Endodermal cell (in vitro differentiated cells): ENCODE measurements at regions not wholly inside any gene's neighbourhood (a gene's known extent, or its start where the extent isn't known, plus 50 kb on each side); places are given as distances from the start of the nearest gene placed in this dataset.

Experiments used
- DNase-seq: peaks from one replicate; pipeline ENCODE4 v3.0.0-alpha.2; 2017
- H3K27ac ChIP-seq: 2 replicates; pipeline ENCODE4 v1.5.1; 2013; ENCODE audit warnings: mild to moderate bottlenecking, low read depth, low read length, moderate library complexity
- H3K27me3 ChIP-seq: 2 replicates; pipeline ENCODE4 v1.6.1; 2013; ENCODE audit warnings: mild to moderate bottlenecking, low read length, moderate library complexity; ENCODE audit not compliant: insufficient read depth, control insufficient read depth, poor library complexity, severe bottlenecking
- H3K36me3 ChIP-seq: 2 replicates; pipeline ENCODE4 v1.7.0; 2013; ENCODE audit warnings: mild to moderate bottlenecking, low read length, moderate library complexity; ENCODE audit not compliant: control insufficient read depth, insufficient read depth
- H3K4me1 ChIP-seq: one replicate; pipeline ENCODE4 v1.7.0; 2013; ENCODE audit warnings: low read length; ENCODE audit not compliant: control insufficient read depth, insufficient read depth
- H3K4me3 ChIP-seq: 2 replicates; pipeline ENCODE4 v1.5.1; 2013; ENCODE audit warnings: mild to moderate bottlenecking, low read length, moderate library complexity
- H3K9ac ChIP-seq: 2 replicates; pipeline ENCODE4 v1.6.1; 2013; ENCODE audit warnings: mild to moderate bottlenecking, low read length, moderate library complexity; ENCODE audit not compliant: poor library complexity, severe bottlenecking; ENCODE audit errors: extremely low read depth
- H3K9me3 ChIP-seq: 2 replicates; pipeline ENCODE4 v1.6.1; 2013; ENCODE audit warnings: mild to moderate bottlenecking, low read length, moderate library complexity; ENCODE audit not compliant: control insufficient read depth
- H3K27ac Mint-ChIP-seq: 2 replicates; pipeline ENCODE4 v1.8.0; 2020; ENCODE audit warnings: mixed read lengths
- H3K27me3 Mint-ChIP-seq: 2 replicates; pipeline ENCODE4 v1.8.0; 2021; ENCODE audit warnings: mild to moderate bottlenecking, mixed read lengths; ENCODE audit not compliant: insufficient read depth
- H3K36me3 Mint-ChIP-seq: 2 replicates; pipeline ENCODE4 v1.8.0; 2020; ENCODE audit warnings: low read depth, mixed read lengths
- H3K4me1 Mint-ChIP-seq: 2 replicates; pipeline ENCODE4 v1.8.0; 2020; ENCODE audit warnings: mixed read lengths
- H3K4me3 Mint-ChIP-seq: 2 replicates; pipeline ENCODE4 v1.8.0; 2020; ENCODE audit warnings: mild to moderate bottlenecking, moderate library complexity, mixed read lengths
- H3K9me3 Mint-ChIP-seq: 2 replicates; pipeline ENCODE4 v1.8.0; 2020; ENCODE audit warnings: mild to moderate bottlenecking, mixed read lengths
- WGBS, 2 experiments: methylation state at CpG; one replicate each; pipeline versions ENCODE4 v1.1.5 to v1.1.7; 2013; ENCODE audit warnings: missing lambda C conversion rate in 2 of 2, mixed read lengths in 1 of 2; ENCODE audit not compliant: insufficient coverage in 1 of 2, insufficient read length in 1 of 2; 5-methylcytosine and 5-hydroxymethylcytosine counted together
- TF ChIP-seq, protein P1 (sequence below): fragments of 200-600 bp; sonication (generic); conservative IDR thresholded peaks from 2 replicates; pipeline ENCODE4 v1.5.0; 2021; ENCODE audit warnings: antibody characterized with exemption, mild to moderate bottlenecking

DNA sequence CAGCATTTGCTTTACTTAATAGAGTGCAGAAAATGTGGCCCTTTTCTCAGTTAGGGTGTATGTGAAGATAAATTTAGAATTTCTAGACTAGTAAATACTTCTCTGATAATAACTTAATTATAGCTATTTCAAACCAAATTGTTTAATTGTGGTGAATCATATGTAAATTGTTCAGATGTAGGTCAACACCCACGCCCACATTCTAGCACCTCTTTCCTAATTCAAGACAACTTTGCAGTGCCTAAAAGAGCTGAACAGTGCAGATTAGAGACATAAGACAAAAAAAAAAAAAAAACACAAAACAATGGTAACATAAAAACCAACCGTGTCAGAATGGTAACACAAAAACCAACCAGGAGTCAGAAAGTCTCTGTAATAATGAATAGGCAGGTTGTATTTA is 758.3 kb downstream of the USP25 start:
- TF ChIP-seq, protein P1, sequence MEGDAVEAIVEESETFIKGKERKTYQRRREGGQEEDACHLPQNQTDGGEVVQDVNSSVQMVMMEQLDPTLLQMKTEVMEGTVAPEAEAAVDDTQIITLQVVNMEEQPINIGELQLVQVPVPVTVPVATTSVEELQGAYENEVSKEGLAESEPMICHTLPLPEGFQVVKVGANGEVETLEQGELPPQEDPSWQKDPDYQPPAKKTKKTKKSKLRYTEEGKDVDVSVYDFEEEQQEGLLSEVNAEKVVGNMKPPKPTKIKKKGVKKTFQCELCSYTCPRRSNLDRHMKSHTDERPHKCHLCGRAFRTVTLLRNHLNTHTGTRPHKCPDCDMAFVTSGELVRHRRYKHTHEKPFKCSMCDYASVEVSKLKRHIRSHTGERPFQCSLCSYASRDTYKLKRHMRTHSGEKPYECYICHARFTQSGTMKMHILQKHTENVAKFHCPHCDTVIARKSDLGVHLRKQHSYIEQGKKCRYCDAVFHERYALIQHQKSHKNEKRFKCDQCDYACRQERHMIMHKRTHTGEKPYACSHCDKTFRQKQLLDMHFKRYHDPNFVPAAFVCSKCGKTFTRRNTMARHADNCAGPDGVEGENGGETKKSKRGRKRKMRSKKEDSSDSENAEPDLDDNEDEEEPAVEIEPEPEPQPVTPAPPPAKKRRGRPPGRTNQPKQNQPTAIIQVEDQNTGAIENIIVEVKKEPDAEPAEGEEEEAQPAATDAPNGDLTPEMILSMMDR, result no peak
- Mint-ChIP-seq H3K4me1 (no peaks in the 10 kb centered on the region), H3K4me3 (no peak overlapping the region), H3K9me3 (no peaks in the 10 kb centered on the region), H3K27me3 (no peaks in the 10 kb centered on the region), H3K27ac (no peak overlapping the region), H3K36me3 (no peaks in the 10 kb centered on the region)
- no peaks in the 10 kb centered on the region for H3K36me3 ChIP-seq
- H3K9ac ChIP-seq, result no peak overlapping the region
- H3K4me3 ChIP-seq, result no peak overlapping the region
- no peaks in the 10 kb centered on the region for H3K9me3 ChIP-seq
- no peaks in the 10 kb centered on the region for H3K27me3 ChIP-seq
- no peak overlapping the region for H3K27ac ChIP-seq
- DNase-seq, result no peak
- WGBS, 2 experiments, result 80 to 88% methylated on average over 1 to 2 of the region's 2 CpGs
- H3K4me1 ChIP-seq, result no peaks in the 10 kb centered on the region

DNA sequence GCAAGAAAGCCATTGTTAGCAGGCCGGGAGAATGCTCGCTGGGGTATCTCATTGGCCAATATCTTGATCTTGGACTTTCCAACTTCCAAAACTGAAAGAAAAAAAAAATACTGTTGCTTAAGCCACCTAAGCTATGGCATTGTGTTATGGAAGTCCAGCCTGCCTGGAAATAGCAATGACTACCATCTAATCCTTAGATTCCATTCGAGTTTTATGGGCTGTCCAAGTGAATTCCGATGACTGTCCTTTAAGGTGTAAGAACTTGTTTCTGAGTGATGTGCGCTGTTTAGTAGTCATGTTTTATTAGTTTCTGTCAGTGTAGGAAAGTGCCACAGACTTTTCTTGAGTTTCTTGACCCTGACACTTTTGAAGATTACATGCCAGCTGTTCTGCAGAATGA is 762.6 kb downstream of the USP25 start:
- Histone ChIP-seq H3K9me3 (no peaks in the 10 kb centered on the region), H3K27me3 (no peaks in the 10 kb centered on the region), H3K4me3 (no peak overlapping the region), H3K27ac (no peak overlapping the region), H3K36me3 (no peaks in the 10 kb centered on the region), H3K9ac (no peak overlapping the region), H3K4me1 (no peaks in the 10 kb centered on the region)
- H3K4me1 Mint-ChIP-seq, result peaks cover 3% of the 10 kb centered on the region
- TF ChIP-seq, protein P1, result no peak
- no peaks in the 10 kb centered on the region for H3K36me3 Mint-ChIP-seq
- H3K27ac Mint-ChIP-seq, result no peak overlapping the region
- WGBS, 2 experiments, result 96 to 97% methylated on average over 3 to 5 of the region's 5 CpGs
- no peaks in the 10 kb centered on the region for H3K9me3 Mint-ChIP-seq
- no peak overlapping the region for H3K4me3 Mint-ChIP-seq
- DNase-seq, result no peak
- H3K27me3 Mint-ChIP-seq, result no peaks in the 10 kb centered on the region

DNA sequence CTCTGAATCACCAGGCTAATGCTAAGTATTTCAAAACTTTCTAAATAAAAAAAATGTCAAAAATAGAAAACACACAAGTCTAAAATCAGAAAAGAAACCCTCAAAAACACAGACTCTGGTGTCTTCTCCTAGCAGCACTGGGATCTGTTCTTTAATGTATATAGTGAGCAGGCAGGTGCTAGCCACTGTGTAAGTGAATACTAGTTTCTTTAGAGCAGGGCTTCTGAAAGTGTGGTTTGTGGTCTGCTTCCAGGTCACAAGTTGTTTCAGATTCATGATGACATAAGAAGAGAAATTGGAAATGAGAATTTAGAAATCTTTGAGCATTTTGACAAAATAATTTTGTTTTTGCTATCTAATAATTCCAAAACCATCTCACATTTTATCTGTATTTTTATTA is 763.1 kb downstream of the USP25 start:
- no peaks in the 10 kb centered on the region for H3K27me3 Mint-ChIP-seq
- no peak overlapping the region for H3K4me3 Mint-ChIP-seq
- DNase-seq, result no peak

More for the DNA sequence above, 763.1 kb downstream of the USP25 start:
- no peaks in the 10 kb centered on the region for H3K27me3 ChIP-seq
- TF ChIP-seq, protein P1, result no peak
- no peaks in the 10 kb centered on the region for H3K4me1 ChIP-seq
- H3K36me3 ChIP-seq, result no peaks in the 10 kb centered on the region
- H3K36me3 Mint-ChIP-seq, result no peaks in the 10 kb centered on the region
- no peaks in the 10 kb centered on the region for H3K9me3 ChIP-seq
- no peak overlapping the region for H3K27ac Mint-ChIP-seq
- no peak overlapping the region for H3K4me3 ChIP-seq
- no peaks in the 10 kb centered on the region for H3K9me3 Mint-ChIP-seq
- no peak overlapping the region for H3K27ac ChIP-seq
- no peak overlapping the region for H3K9ac ChIP-seq
- H3K4me1 Mint-ChIP-seq, result peaks cover 3% of the 10 kb centered on the region
